ENCODE measurements at regions not wholly inside any gene's neighbourhood (a gene's known extent, or its start where the extent isn't known, plus 50 kb on each side); places are given as distances from the start of the nearest gene placed in this dataset.
A peak's percentile ranks its signal among the peaks of the same experiment; 100 is the strongest.

- ChIA-PET POLR2A (no interaction called here), CTCF (no interaction called here)
These were observed 1280.8 kb upstream of the PCDH20 start for GRCh38 chr13:62696490-62696889.

GRCh38 chr13:62687732-62688131 lies 1272.1 kb upstream of the PCDH20 start:
- no peaks in the 10 kb centered on the region for H3K27me3 Mint-ChIP-seq (ENCODE audit: low read depth)
- H3K4me1 Mint-ChIP-seq, result peaks cover 33% of the 10 kb centered on the region
- ATAC-seq (peak; percentile 77), DNase-seq (ENCODE audit: low spot score) (peak; percentile 20)
- POLR2A ChIA-PET, result no interaction called here
- H3K4me3 Mint-ChIP-seq, result no peak overlapping the region
- H3K36me3 Mint-ChIP-seq, result no peaks in the 10 kb centered on the region
- CTCF ChIA-PET, result no interaction called here
- no peaks in the 10 kb centered on the region for H3K9me3 Mint-ChIP-seq
- TF ChIP-seq HMGA2 (CRISPR knock-in tag; IDR thresholded peaks at IDR 0.05) (peak; percentile 86; the same call in 1 of the 2 replicates), GABPB1 (CRISPR knock-in tag; IDR thresholded peaks at IDR 0.05) (no peak), ESRRA (CRISPR knock-in tag; IDR thresholded peaks at IDR 0.05; ENCODE audit: borderline replicate concordance) (no peak), STAT6 (CRISPR knock-in tag; conservative IDR thresholded peaks at IDR 0.05; ENCODE audit: low read depth) (no peak), ZNF423 (CRISPR knock-in tag; IDR thresholded peaks at IDR 0.05) (no peak)
- H3K27ac Mint-ChIP-seq, result no peak overlapping the region

More at GRCh38 chr13:62696490-62696889, 1280.8 kb upstream of the PCDH20 start:
- Mint-ChIP-seq H3K4me3 (no peak overlapping the region), H3K4me1 (peaks cover 10% of the 10 kb centered on the region), H3K27me3 (ENCODE audit: low read depth) (no peaks in the 10 kb centered on the region), H3K36me3 (no peaks in the 10 kb centered on the region), H3K9me3 (peaks cover 3% of the 10 kb centered on the region; the same call in 1 of the 2 replicates), H3K27ac (no peak overlapping the region)
- ATAC-seq (no peak), DNase-seq (ENCODE audit: low spot score) (no peak)
- TF ChIP-seq ZNF671 (CRISPR knock-in tag; IDR thresholded peaks at IDR 0.05), result no peak
- no peak for TF ChIP-seq PRDM15 (CRISPR knock-in tag; IDR thresholded peaks at IDR 0.05)

- Mint-ChIP-seq H3K9me3 (no peaks in the 10 kb centered on the region), H3K4me3 (no peak overlapping the region), H3K27ac (no peak overlapping the region), H3K4me1 (peaks cover 4% of the 10 kb centered on the region), H3K36me3 (no peaks in the 10 kb centered on the region), H3K27me3 (ENCODE audit: low read depth) (no peaks in the 10 kb centered on the region)
- ChIA-PET POLR2A (no interaction called here), CTCF (no interaction called here)
- no peak for ATAC-seq
- TF ChIP-seq ZBTB43 (CRISPR knock-in tag; IDR thresholded peaks at IDR 0.05) (no peak), ZNF317 (CRISPR knock-in tag; IDR thresholded peaks at IDR 0.05; ENCODE audit: borderline replicate concordance, low read depth) (no peak), E2F1 (CRISPR knock-in tag; IDR thresholded peaks at IDR 0.05) (no peak), SMAD3 (CRISPR knock-in tag; IDR thresholded peaks at IDR 0.05; ENCODE audit: borderline replicate concordance) (no peak), ZSCAN18 (CRISPR knock-in tag; IDR thresholded peaks at IDR 0.05) (no peak)
- no peak for DNase-seq (ENCODE audit: low spot score)
These were observed 1268.7 kb upstream of the PCDH20 start for GRCh38 chr13:62684359-62684758.
